Upper lobe of left lung (tissue), 6 donors: ENCODE measurements at regions not wholly inside any gene's neighbourhood (a gene's known extent, or its start where the extent isn't known, plus 50 kb on each side); places are given as distances from the start of the nearest gene placed in this dataset.

Source experiments
- ATAC-seq, 2 donors: fragments of 200-7000 bp; cut with Tn5 transposase; one replicate each; pipeline ENCODE4 v1.9.1; 2022; ENCODE audit warnings: mild to moderate bottlenecking in 2 of 2, moderate library complexity in 2 of 2; ENCODE audit not compliant: low FRiP score in 2 of 2
- DNase-seq, 2 donors: peaks; one replicate each; pipeline ENCODE4 v3.0.0-alpha.2; 2019 to 2020
- H3K27ac ChIP-seq, 4 donors: fragments of 200-600 bp; sonication (generic); one replicate each; pipeline ENCODE4 v1.5.1; 2016 to 2019
- H3K27me3 ChIP-seq, 4 donors: fragments of 200-600 bp; sonication (generic); one replicate each; pipeline ENCODE4 v1.5.1; 2017 to 2019
- H3K36me3 ChIP-seq, 4 donors: fragments of 200-600 bp; sonication (generic); one replicate each; pipeline ENCODE4 v1.5.1; 2016 to 2019
- H3K4me1 ChIP-seq, 4 donors: fragments of 200-600 bp; sonication (generic); one replicate each; pipeline ENCODE4 v1.5.1; 2018 to 2019
- H3K4me3 ChIP-seq, 4 donors: fragments of 200-600 bp; sonication (generic); one replicate each; pipeline ENCODE4 v1.5.1; 2017 to 2019; ENCODE audit warnings: mild to moderate bottlenecking in 2 of 4, moderate library complexity in 1 of 4
- H3K9me3 ChIP-seq, 4 donors: fragments of 200-600 bp; sonication (generic); one replicate each; pipeline ENCODE4 v1.5.1; 2018 to 2019
- EP300 ChIP-seq, 4 donors: sonication (generic); formaldehyde crosslinking; IDR thresholded peaks; one replicate each; pipeline ENCODE4 v1.5.1; 2017; ENCODE audit warnings: antibody characterized with exemption in 4 of 4, control low read depth in 2 of 4
- POLR2A ChIP-seq, 4 donors: fragments of 450-650 bp; IDR thresholded peaks; one replicate each; pipeline ENCODE4 v1.5.1; 2016 to 2017; ENCODE audit warnings: antibody characterized with exemption in 4 of 4, mild to moderate bottlenecking in 2 of 4
- POLR2AphosphoS5 ChIP-seq, 2 donors: sonication (generic); formaldehyde crosslinking; IDR thresholded peaks; one replicate each; pipeline ENCODE4 v1.5.1; 2017; ENCODE audit warnings: antibody characterized with exemption in 2 of 2
- WGBS, 2 donors: methylation state at CpG; one replicate each; pipeline ENCODE4 v1.1.5; 2017 to 2018; 5-methylcytosine and 5-hydroxymethylcytosine counted together
- TF ChIP-seq, protein P1 (sequence below), 6 experiments: fragments of 450-650 bp in 4 of 6; fragments of 200-600 bp in 2 of 6; sonication (generic) in 2 of 6; IDR thresholded peaks; one replicate each; pipeline ENCODE4 v1.5.1; 2016 to 2019; ENCODE audit warnings: antibody characterized with exemption in 6 of 6
- donor health status: DM: no; HTN: no; CAD: no; lungs with moderate emphysema.
- donor health status: DM: no; HTN: yes; CAD: no; lungs with severe emphysema.

DNA sequence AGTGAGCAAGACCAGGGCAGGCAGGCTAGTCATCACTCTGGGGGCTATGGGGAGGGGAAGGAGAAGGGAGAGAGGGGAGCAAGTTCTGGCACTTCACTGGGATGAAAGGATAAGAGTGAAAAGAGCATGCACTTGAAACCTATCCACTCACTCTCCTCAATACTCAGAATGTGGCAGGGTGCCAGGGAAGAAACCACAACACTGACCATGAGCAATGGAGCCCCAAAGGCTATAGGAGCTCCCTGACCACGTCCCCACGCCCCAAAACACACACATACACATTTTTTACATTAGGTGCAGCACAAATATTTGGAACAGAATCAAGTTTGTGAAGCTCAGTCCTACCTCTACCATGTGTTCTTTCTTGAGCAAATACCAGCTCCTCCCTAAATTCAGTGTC lies 132.2 kb downstream of the IDS start:
- H3K9me3 ChIP-seq, result no peaks in the 10 kb centered on the region
- H3K27me3 ChIP-seq, result no peaks in the 10 kb centered on the region
- WGBS, 2 donors, result 22 to 50% methylated on average over 1 to 2 of the region's 2 CpGs
- no peaks in the 10 kb centered on the region for H3K36me3 ChIP-seq
- no peak for ATAC-seq
- no peak overlapping the region for H3K4me3 ChIP-seq
- H3K27ac ChIP-seq, result no peak overlapping the region
- no peak for DNase-seq
- TF ChIP-seq, protein P1, sequence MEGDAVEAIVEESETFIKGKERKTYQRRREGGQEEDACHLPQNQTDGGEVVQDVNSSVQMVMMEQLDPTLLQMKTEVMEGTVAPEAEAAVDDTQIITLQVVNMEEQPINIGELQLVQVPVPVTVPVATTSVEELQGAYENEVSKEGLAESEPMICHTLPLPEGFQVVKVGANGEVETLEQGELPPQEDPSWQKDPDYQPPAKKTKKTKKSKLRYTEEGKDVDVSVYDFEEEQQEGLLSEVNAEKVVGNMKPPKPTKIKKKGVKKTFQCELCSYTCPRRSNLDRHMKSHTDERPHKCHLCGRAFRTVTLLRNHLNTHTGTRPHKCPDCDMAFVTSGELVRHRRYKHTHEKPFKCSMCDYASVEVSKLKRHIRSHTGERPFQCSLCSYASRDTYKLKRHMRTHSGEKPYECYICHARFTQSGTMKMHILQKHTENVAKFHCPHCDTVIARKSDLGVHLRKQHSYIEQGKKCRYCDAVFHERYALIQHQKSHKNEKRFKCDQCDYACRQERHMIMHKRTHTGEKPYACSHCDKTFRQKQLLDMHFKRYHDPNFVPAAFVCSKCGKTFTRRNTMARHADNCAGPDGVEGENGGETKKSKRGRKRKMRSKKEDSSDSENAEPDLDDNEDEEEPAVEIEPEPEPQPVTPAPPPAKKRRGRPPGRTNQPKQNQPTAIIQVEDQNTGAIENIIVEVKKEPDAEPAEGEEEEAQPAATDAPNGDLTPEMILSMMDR (IDR thresholded peaks at IDR 0.05), result no peak
- TF ChIP-seq EP300 (IDR thresholded peaks at IDR 0.05) (no peak), POLR2A (IDR thresholded peaks at IDR 0.05) (no peak), POLR2AphosphoS5 (IDR thresholded peaks at IDR 0.05) (no peak)
- H3K4me1 ChIP-seq, result no peaks in the 10 kb centered on the region

DNA sequence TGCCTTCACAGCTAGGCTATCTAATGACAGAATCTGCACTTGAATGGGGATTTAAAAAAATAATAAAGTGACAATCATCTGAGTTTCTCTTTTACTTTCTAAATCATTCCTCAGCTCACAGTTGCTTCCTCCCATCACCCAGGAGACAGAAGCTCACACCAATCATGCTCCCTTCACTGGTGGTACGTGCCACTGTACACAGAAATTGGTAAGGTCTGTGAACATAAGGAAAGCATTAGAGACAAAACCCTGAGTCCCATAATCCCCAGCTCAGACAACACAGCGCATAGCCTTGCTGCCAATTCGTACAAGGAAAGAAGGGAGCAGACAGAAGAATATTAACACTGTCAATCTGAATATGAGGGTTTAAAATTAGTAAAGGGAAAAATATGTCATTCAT lies 133.1 kb downstream of the IDS start:
- ATAC-seq, result no peak

DNA sequence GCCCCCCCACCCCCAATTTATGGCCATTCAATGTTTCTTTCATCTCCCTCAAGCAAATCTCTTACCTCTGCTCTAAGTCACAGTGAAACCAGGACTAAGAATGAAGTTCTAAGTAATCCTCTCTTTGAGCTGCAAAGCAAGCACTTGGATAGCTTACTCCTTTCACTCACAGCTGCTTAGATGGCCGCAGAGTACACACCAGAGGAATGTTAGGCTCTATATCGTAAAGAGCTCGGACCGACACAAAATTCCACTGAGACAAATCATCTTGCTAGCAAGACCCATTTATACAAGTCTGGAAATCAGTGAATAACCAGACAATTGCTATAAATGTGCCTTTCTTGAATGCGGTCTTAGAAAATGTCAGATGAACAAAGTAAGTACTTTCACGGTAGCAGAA lies 135.0 kb downstream of the IDS start:
- Histone ChIP-seq H3K4me1 (no peaks in the 10 kb centered on the region), H3K4me3 (no peak overlapping the region), H3K27ac (no peak overlapping the region), H3K9me3 (no peaks in the 10 kb centered on the region), H3K36me3 (no peaks in the 10 kb centered on the region), H3K27me3 (no peaks in the 10 kb centered on the region)
- ATAC-seq (no peak), DNase-seq (no peak)
- WGBS, 2 donors, result 66 to 79% methylated on average over 6 of the region's 6 CpGs
- TF ChIP-seq, protein P1 (IDR thresholded peaks at IDR 0.05), result no peak
- TF ChIP-seq POLR2AphosphoS5 (IDR thresholded peaks at IDR 0.05), result no peak
- no peak for TF ChIP-seq EP300 (IDR thresholded peaks at IDR 0.05)
- TF ChIP-seq POLR2A (IDR thresholded peaks at IDR 0.05), result no peak

More for the DNA sequence above, 133.1 kb downstream of the IDS start:
- Histone ChIP-seq H3K9me3 (no peaks in the 10 kb centered on the region), H3K27ac (no peak overlapping the region), H3K4me1 (no peaks in the 10 kb centered on the region), H3K27me3 (no peaks in the 10 kb centered on the region), H3K4me3 (no peak overlapping the region), H3K36me3 (no peaks in the 10 kb centered on the region)
- DNase-seq, result no peak
- no peak for TF ChIP-seq POLR2AphosphoS5 (IDR thresholded peaks at IDR 0.05)
- TF ChIP-seq, protein P1 (IDR thresholded peaks at IDR 0.05), result no peak
- no peak for TF ChIP-seq POLR2A (IDR thresholded peaks at IDR 0.05)
- no peak for TF ChIP-seq EP300 (IDR thresholded peaks at IDR 0.05)
- WGBS, 2 donors, result 51 to 71% methylated on average over 3 of the region's 3 CpGs

DNA sequence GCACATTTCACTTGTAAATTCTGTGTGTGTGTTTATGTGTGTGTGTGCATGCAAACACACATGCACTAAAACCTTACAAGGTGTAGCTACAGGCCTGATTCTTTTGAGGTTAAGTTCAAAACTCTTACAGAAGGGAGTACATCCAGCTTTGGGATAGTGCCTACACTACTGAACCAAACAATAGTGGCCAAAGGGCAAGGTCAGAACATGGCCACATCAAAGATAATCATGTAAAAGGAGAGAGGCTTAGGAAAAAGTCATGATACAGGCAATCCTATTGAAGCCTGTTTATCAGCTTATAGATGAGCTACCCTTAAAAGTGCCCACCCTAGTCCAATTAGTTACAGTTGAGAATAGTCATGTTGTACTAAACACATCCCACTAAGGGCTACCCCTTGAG lies 139.6 kb downstream of the IDS start:
- Histone ChIP-seq H3K27ac (no peak overlapping the region), H3K9me3 (no peaks in the 10 kb centered on the region), H3K4me1 (no peaks in the 10 kb centered on the region), H3K27me3 (no peaks in the 10 kb centered on the region), H3K4me3 (no peak overlapping the region), H3K36me3 (no peaks in the 10 kb centered on the region)
- DNase-seq (no peak), ATAC-seq (no peak)
- TF ChIP-seq POLR2AphosphoS5 (IDR thresholded peaks at IDR 0.05) (no peak), POLR2A (IDR thresholded peaks at IDR 0.05) (no peak), EP300 (IDR thresholded peaks at IDR 0.05) (no peak)
- TF ChIP-seq, protein P1 (IDR thresholded peaks at IDR 0.05), result no peak

DNA sequence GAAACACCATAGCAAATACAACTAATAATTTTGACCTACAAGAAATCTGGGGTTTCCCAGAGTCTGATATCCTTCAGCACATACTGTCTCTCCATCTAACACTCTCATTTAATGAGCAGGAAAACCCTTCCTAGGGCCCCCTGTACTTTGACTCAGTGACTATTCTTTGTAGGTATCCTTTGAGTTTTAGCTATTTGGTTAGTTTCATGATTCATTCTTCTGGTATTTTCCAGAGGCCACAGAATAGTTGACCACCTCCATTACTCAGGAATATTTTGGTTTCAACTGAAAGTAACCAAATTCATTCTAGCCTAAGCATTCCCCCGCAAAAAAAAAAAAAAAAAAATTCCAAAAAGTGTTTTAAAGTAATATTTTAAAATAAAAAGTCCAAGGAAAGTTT lies 140.0 kb downstream of the IDS start:
- TF ChIP-seq, protein P1 (IDR thresholded peaks at IDR 0.05), result no peak
- TF ChIP-seq POLR2A (IDR thresholded peaks at IDR 0.05) (no peak), EP300 (IDR thresholded peaks at IDR 0.05) (no peak), POLR2AphosphoS5 (IDR thresholded peaks at IDR 0.05) (no peak)
- H3K9me3 ChIP-seq, result no peaks in the 10 kb centered on the region
- WGBS, 2 donors, result 63 to 96% methylated on average over 1 of the region's 1 CpG
- no peaks in the 10 kb centered on the region for H3K36me3 ChIP-seq
- ATAC-seq, result no peak
- H3K4me3 ChIP-seq, result no peak overlapping the region
- no peaks in the 10 kb centered on the region for H3K27me3 ChIP-seq
- no peak for DNase-seq
- no peak overlapping the region for H3K27ac ChIP-seq
- H3K4me1 ChIP-seq, result no peaks in the 10 kb centered on the region
